K562 (cell line): ENCODE measurements at regions not wholly inside any gene's neighbourhood (a gene's known extent, or its start where the extent isn't known, plus 50 kb on each side); places are given as distances from the start of the nearest gene placed in this dataset.

Experiments
- EZH2 ChIP-seq: IDR thresholded peaks from 2 replicates; pipeline ENCODE4 v1.6.1; 2012; ENCODE audit warnings: low read depth, mild to moderate bottlenecking, inconsistent platforms, low read length, borderline replicate concordance
- FOXM1 ChIP-seq, 2 experiments: fragments of 450-650 bp in 1 of 2; sonication (generic) in 1 of 2; formaldehyde crosslinking in 1 of 2; IDR thresholded peaks; 2 replicates each; pipeline versions ENCODE4 v1.6.1 to v1.9.0; 2017 to 2022; ENCODE audit warnings: low read depth in 2 of 2, mild to moderate bottlenecking in 2 of 2, missing genetic modification reagents in 1 of 2, moderate library complexity in 1 of 2
- GABPB2 ChIP-seq: fragments of 250-450 bp; sonication (Bioruptor Pico); conservative IDR thresholded peaks from 2 replicates; pipeline ENCODE4 v1.5.1; 2021; ENCODE audit warnings: mild to moderate bottlenecking
- HDAC2 ChIP-seq: fragments of 450-650 bp; IDR thresholded peaks from 2 replicates; pipeline ENCODE4 v1.6.1; 2016; ENCODE audit warnings: mild to moderate bottlenecking
- POLR2A ChIP-seq: fragments of 450-650 bp; conservative IDR thresholded peaks from 2 replicates; pipeline ENCODE4 v1.6.1; 2016
- POLR2G ChIP-seq: fragments of 200-400 bp; formaldehyde crosslinking; IDR thresholded peaks from 2 replicates; pipeline ENCODE4 v1.6.1; 2017; ENCODE audit warnings: low read depth, mild to moderate bottlenecking, antibody characterized with exemption, low read length, moderate library complexity
- TF ChIP-seq, protein P1 (sequence below), 3 experiments: IDR thresholded peaks in 2 of 3; conservative IDR thresholded peaks in 1 of 3; 2 replicates each; pipeline ENCODE4 v1.5.1; 2011 to 2012; ENCODE audit warnings: low read length in 3 of 3, mild to moderate bottlenecking in 3 of 3, control low read depth in 2 of 3, improper control_type of control experiment in 1 of 3, inconsistent platforms in 1 of 3, low read depth in 1 of 3, mixed read lengths in 1 of 3, moderate library complexity in 1 of 3; ENCODE audit not compliant: insufficient read depth in 2 of 3
- TF ChIP-seq, protein P2 (sequence below), 2 experiments: fragments of 450-650 bp; conservative IDR thresholded peaks; 2 replicates each; pipeline ENCODE4 v1.6.1; 2017; ENCODE audit warnings: mild to moderate bottlenecking in 2 of 2, moderate library complexity in 2 of 2
- TF ChIP-seq, protein P3 (sequence below): fragments of 250-450 bp; sonication (Bioruptor Pico); IDR thresholded peaks from 2 replicates; pipeline ENCODE4 v1.5.0; 2020; ENCODE audit warnings: mild to moderate bottlenecking, borderline replicate concordance
- TF ChIP-seq, protein P4 (sequence below): sonication (generic); formaldehyde crosslinking; IDR thresholded peaks from 2 replicates; pipeline ENCODE4 v1.8.0; 2023; ENCODE audit warnings: mild to moderate bottlenecking, missing genetic modification reagents
- TF ChIP-seq, protein P5 (sequence below), 2 experiments: fragments of 450-650 bp in 1 of 2; sonication (generic) in 1 of 2; formaldehyde crosslinking in 1 of 2; IDR thresholded peaks in 1 of 2; conservative IDR thresholded peaks in 1 of 2; 2 replicates each; pipeline versions ENCODE4 v1.6.1 to v1.8.1; 2016 to 2023; ENCODE audit warnings: mild to moderate bottlenecking in 2 of 2, moderate library complexity in 2 of 2, inconsistent platforms in 1 of 2, missing genetic modification reagents in 1 of 2

DNA sequence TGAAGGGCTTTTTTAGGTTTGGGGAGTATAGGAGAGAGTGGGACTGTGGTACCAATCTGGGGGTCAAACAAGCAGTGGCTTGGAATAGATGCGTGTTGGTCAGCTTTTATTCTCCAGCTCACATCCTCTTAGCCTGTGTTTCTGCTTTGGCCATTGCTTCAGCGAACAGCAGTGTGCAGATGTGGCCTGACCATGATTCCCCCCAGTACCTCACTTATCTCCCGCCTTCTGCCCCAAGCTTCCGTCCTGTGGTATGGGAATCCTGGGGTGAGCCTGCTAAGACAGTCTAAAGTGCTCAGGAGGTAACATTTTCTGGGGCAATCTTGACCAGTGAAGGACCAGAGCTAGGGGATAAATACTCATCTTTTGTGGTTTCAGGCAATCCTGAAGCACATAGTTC, 84.9 kb upstream of the TNP1 start:
- TF ChIP-seq EZH2 (no peak), HDAC2 (no peak), FOXM1 (IDR thresholded peaks at IDR 0.05; ENCODE audit: low read depth) (no peak), FOXM1 (CRISPR knock-in tag; IDR thresholded peaks at IDR 0.05; ENCODE audit: low read depth) (no peak), POLR2A (no peak), GABPB2 (no peak), POLR2G (no peak)
- TF ChIP-seq, protein P1, sequence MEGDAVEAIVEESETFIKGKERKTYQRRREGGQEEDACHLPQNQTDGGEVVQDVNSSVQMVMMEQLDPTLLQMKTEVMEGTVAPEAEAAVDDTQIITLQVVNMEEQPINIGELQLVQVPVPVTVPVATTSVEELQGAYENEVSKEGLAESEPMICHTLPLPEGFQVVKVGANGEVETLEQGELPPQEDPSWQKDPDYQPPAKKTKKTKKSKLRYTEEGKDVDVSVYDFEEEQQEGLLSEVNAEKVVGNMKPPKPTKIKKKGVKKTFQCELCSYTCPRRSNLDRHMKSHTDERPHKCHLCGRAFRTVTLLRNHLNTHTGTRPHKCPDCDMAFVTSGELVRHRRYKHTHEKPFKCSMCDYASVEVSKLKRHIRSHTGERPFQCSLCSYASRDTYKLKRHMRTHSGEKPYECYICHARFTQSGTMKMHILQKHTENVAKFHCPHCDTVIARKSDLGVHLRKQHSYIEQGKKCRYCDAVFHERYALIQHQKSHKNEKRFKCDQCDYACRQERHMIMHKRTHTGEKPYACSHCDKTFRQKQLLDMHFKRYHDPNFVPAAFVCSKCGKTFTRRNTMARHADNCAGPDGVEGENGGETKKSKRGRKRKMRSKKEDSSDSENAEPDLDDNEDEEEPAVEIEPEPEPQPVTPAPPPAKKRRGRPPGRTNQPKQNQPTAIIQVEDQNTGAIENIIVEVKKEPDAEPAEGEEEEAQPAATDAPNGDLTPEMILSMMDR (IDR thresholded peaks at IDR 0.05 in 2 of 3, conservative IDR thresholded peaks at IDR 0.05 in 1 of 3; ENCODE audit: insufficient read depth in 2 of 3, low read depth in 1 of 3, low read length in 3 of 3): no peak
- TF ChIP-seq, protein P2, sequence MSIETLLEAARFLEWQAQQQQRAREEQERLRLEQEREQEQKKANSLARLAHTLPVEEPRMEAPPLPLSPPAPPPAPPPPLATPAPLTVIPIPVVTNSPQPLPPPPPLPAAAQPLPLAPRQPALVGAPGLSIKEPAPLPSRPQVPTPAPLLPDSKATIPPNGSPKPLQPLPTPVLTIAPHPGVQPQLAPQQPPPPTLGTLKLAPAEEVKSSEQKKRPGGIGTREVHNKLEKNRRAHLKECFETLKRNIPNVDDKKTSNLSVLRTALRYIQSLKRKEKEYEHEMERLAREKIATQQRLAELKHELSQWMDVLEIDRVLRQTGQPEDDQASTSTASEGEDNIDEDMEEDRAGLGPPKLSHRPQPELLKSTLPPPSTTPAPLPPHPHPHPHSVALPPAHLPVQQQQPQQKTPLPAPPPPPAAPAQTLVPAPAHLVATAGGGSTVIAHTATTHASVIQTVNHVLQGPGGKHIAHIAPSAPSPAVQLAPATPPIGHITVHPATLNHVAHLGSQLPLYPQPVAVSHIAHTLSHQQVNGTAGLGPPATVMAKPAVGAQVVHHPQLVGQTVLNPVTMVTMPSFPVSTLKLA (conservative IDR thresholded peaks at IDR 0.05): no peak
- TF ChIP-seq, protein P3, sequence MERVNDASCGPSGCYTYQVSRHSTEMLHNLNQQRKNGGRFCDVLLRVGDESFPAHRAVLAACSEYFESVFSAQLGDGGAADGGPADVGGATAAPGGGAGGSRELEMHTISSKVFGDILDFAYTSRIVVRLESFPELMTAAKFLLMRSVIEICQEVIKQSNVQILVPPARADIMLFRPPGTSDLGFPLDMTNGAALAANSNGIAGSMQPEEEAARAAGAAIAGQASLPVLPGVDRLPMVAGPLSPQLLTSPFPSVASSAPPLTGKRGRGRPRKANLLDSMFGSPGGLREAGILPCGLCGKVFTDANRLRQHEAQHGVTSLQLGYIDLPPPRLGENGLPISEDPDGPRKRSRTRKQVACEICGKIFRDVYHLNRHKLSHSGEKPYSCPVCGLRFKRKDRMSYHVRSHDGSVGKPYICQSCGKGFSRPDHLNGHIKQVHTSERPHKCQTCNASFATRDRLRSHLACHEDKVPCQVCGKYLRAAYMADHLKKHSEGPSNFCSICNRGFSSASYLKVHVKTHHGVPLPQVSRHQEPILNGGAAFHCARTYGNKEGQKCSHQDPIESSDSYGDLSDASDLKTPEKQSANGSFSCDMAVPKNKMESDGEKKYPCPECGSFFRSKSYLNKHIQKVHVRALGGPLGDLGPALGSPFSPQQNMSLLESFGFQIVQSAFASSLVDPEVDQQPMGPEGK (CRISPR knock-in tag): no peak
- TF ChIP-seq, protein P4, sequence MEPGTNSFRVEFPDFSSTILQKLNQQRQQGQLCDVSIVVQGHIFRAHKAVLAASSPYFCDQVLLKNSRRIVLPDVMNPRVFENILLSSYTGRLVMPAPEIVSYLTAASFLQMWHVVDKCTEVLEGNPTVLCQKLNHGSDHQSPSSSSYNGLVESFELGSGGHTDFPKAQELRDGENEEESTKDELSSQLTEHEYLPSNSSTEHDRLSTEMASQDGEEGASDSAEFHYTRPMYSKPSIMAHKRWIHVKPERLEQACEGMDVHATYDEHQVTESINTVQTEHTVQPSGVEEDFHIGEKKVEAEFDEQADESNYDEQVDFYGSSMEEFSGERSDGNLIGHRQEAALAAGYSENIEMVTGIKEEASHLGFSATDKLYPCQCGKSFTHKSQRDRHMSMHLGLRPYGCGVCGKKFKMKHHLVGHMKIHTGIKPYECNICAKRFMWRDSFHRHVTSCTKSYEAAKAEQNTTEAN (CRISPR knock-in tag): no peak
- TF ChIP-seq, protein P5, sequence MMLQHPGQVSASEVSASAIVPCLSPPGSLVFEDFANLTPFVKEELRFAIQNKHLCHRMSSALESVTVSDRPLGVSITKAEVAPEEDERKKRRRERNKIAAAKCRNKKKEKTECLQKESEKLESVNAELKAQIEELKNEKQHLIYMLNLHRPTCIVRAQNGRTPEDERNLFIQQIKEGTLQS (IDR thresholded peaks at IDR 0.05): no peak
- TF ChIP-seq, protein P5 (CRISPR knock-in tag; conservative IDR thresholded peaks at IDR 0.05): no peak
